Upper lobe of left lung (tissue), 6 donors: ENCODE measurements at regions not wholly inside any gene's neighbourhood (a gene's known extent, or its start where the extent isn't known, plus 50 kb on each side); places are given as distances from the start of the nearest gene placed in this dataset.
A peak's percentile ranks its signal among the peaks of the same experiment; 100 is the strongest.

Experiments used
- ATAC-seq, 2 donors: fragments of 200-7000 bp; cut with Tn5 transposase; one replicate each; pipeline ENCODE4 v1.9.1; 2022; ENCODE audit warnings: mild to moderate bottlenecking in 2 of 2, moderate library complexity in 2 of 2; ENCODE audit not compliant: low FRiP score in 2 of 2
- DNase-seq, 2 donors: peaks; one replicate each; pipeline ENCODE4 v3.0.0-alpha.2; 2019 to 2020
- H3K27ac ChIP-seq, 4 donors: fragments of 200-600 bp; sonication (generic); one replicate each; pipeline ENCODE4 v1.5.1; 2016 to 2019
- H3K27me3 ChIP-seq, 4 donors: fragments of 200-600 bp; sonication (generic); one replicate each; pipeline ENCODE4 v1.5.1; 2017 to 2019
- H3K36me3 ChIP-seq, 4 donors: fragments of 200-600 bp; sonication (generic); one replicate each; pipeline ENCODE4 v1.5.1; 2016 to 2019
- H3K4me1 ChIP-seq, 4 donors: fragments of 200-600 bp; sonication (generic); one replicate each; pipeline ENCODE4 v1.5.1; 2018 to 2019
- H3K4me3 ChIP-seq, 4 donors: fragments of 200-600 bp; sonication (generic); one replicate each; pipeline ENCODE4 v1.5.1; 2017 to 2019; ENCODE audit warnings: mild to moderate bottlenecking in 2 of 4, moderate library complexity in 1 of 4
- H3K9me3 ChIP-seq, 4 donors: fragments of 200-600 bp; sonication (generic); one replicate each; pipeline ENCODE4 v1.5.1; 2018 to 2019
- EP300 ChIP-seq, 4 donors: sonication (generic); formaldehyde crosslinking; IDR thresholded peaks; one replicate each; pipeline ENCODE4 v1.5.1; 2017; ENCODE audit warnings: antibody characterized with exemption in 4 of 4, control low read depth in 2 of 4
- POLR2A ChIP-seq, 4 donors: fragments of 450-650 bp; IDR thresholded peaks; one replicate each; pipeline ENCODE4 v1.5.1; 2016 to 2017; ENCODE audit warnings: antibody characterized with exemption in 4 of 4, mild to moderate bottlenecking in 2 of 4
- POLR2AphosphoS5 ChIP-seq, 2 donors: sonication (generic); formaldehyde crosslinking; IDR thresholded peaks; one replicate each; pipeline ENCODE4 v1.5.1; 2017; ENCODE audit warnings: antibody characterized with exemption in 2 of 2
- WGBS, 2 donors: methylation state at CpG; one replicate each; pipeline ENCODE4 v1.1.5; 2017 to 2018; 5-methylcytosine and 5-hydroxymethylcytosine counted together
- TF ChIP-seq, protein P1 (sequence below), 6 experiments: fragments of 450-650 bp in 4 of 6; fragments of 200-600 bp in 2 of 6; sonication (generic) in 2 of 6; IDR thresholded peaks; one replicate each; pipeline ENCODE4 v1.5.1; 2016 to 2019; ENCODE audit warnings: antibody characterized with exemption in 6 of 6
- donor health status: DM: no; HTN: no; CAD: no; lungs with moderate emphysema.
- donor health status: DM: no; HTN: yes; CAD: no; lungs with severe emphysema.

DNA sequence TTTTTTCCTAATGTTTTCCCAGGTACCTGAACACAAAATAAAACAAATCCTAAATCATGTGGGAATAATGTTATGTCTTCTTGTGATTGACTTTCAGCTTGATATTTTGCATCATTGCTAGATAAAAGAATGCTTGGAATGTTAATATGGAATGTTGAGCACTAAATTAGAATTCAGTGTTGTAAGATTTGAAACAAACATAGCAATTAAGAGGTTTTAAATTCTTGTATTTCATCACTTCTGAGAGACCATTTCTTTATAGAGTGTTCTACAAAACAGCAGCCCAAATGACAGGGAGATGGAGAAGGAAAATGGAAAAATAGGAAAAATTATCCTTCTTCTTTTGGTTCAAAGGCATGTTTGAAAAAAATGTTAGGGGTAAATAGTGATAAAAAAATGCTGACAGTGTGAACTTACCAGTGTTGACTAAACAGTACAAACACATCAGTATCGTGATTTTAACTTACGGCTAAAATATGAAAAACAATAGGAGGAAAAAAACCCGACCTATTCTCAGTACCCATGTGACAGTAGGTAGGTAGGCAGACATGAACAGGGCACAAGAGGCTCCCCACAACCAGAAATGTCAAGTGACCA, 102.6 kb upstream of the PDE5A start:
- Histone ChIP-seq H3K4me1 (peaks cover 5 to 27% (median 18%) of the 10 kb centered on the region in 4 donors), H3K4me3 (no peak overlapping the region), H3K27me3 (no peaks in the 10 kb centered on the region), H3K36me3 (no peaks in the 10 kb centered on the region), H3K9me3 (no peaks in the 10 kb centered on the region), H3K27ac (peak overlapping the region in 1 of 4 donors; percentile 24)
- 56 to 71% methylated on average over 3 of the region's 3 CpGs for WGBS, 2 donors
- ATAC-seq = no peak
- TF ChIP-seq, protein P1, sequence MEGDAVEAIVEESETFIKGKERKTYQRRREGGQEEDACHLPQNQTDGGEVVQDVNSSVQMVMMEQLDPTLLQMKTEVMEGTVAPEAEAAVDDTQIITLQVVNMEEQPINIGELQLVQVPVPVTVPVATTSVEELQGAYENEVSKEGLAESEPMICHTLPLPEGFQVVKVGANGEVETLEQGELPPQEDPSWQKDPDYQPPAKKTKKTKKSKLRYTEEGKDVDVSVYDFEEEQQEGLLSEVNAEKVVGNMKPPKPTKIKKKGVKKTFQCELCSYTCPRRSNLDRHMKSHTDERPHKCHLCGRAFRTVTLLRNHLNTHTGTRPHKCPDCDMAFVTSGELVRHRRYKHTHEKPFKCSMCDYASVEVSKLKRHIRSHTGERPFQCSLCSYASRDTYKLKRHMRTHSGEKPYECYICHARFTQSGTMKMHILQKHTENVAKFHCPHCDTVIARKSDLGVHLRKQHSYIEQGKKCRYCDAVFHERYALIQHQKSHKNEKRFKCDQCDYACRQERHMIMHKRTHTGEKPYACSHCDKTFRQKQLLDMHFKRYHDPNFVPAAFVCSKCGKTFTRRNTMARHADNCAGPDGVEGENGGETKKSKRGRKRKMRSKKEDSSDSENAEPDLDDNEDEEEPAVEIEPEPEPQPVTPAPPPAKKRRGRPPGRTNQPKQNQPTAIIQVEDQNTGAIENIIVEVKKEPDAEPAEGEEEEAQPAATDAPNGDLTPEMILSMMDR (IDR thresholded peaks at IDR 0.05) = no peak
- no peak for TF ChIP-seq POLR2AphosphoS5 (IDR thresholded peaks at IDR 0.05)
- no peak for DNase-seq

- H3K4me3 ChIP-seq = no peak overlapping the region
- H3K36me3 ChIP-seq = no peaks in the 10 kb centered on the region
- no peak for TF ChIP-seq POLR2AphosphoS5 (IDR thresholded peaks at IDR 0.05)
- no peak for TF ChIP-seq POLR2A (IDR thresholded peaks at IDR 0.05)
- TF ChIP-seq EP300 (IDR thresholded peaks at IDR 0.05) = no peak
- TF ChIP-seq, protein P1 (IDR thresholded peaks at IDR 0.05) = no peak
- peak overlapping the region in 1 of 4 donors; percentile 4 for H3K27ac ChIP-seq
- peaks cover 5 to 27% (median 21%) of the 10 kb centered on the region in 4 donors for H3K4me1 ChIP-seq
- no peaks in the 10 kb centered on the region for H3K9me3 ChIP-seq
- ATAC-seq = no peak
- no peak for DNase-seq
- no peaks in the 10 kb centered on the region for H3K27me3 ChIP-seq
- WGBS, 2 donors = 60 to 67% methylated on average over 1 of the region's 1 CpG
These were observed 102.0 kb upstream of the PDE5A start for GRCh38 chr4:119730671-119730950.

GRCh38 chr4:119729835-119730670, 101.4 kb upstream of the PDE5A start:
- ATAC-seq (no peak), DNase-seq (no peak)
- TF ChIP-seq, protein P1 (IDR thresholded peaks at IDR 0.05) = no peak
- TF ChIP-seq POLR2AphosphoS5 (IDR thresholded peaks at IDR 0.05) = peak in 1 of 2 donors; percentile 61
- TF ChIP-seq EP300 (IDR thresholded peaks at IDR 0.05) = no peak
- WGBS, 2 donors = 56 to 59% methylated on average over 6 of the region's 6 CpGs
- H3K4me1 ChIP-seq = peaks cover 5 to 27% (median 20%) of the 10 kb centered on the region in 4 donors
- H3K27me3 ChIP-seq = no peaks in the 10 kb centered on the region
- no peaks in the 10 kb centered on the region for H3K9me3 ChIP-seq
- H3K27ac ChIP-seq = peak overlapping the region in 3 of 4 donors; percentile 4 to 67 (median 9)
- no peaks in the 10 kb centered on the region for H3K36me3 ChIP-seq
- no peak overlapping the region for H3K4me3 ChIP-seq

DNA sequence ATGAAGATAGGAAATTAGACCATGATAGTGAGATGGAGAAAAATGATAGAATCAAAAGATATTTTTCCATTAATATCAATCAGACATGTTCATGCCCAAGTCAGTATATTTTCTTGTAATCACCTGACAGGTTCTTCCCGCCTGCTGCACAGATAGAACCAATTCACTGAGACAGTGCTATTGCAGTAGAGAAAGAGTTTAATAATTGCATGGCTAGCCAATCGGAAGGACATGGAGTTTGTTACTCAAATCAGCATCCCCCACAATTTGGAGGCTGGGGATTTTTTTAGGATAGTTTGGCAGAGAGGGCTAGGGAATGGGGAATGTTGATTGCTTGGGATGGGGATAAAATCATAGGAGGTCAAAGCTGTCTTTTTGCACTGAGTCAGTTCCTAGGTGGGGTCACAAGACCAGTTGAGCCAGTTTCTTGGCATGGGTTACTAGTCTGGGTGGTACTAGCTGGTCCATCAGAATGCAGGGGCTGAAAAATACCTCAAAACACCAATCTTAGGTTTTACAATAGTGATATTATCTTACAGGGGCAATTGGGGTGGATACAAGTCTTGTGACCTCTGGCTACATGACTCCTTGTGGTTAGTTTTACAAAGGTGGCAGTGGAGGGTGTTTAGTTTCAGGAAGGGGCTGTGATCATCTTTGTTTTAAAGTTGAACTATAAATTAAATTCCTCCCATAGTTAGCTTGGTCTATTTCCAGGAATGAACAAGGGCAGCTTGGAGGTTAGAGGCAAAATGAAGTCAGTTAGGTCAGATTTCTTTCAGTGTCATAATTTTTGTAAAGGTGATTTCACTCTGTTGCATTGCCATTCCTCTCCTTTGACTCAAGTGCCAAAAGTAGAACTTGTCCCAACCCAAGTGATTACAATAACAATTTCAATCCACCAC, 100.3 kb upstream of the PDE5A start:
- no peaks in the 10 kb centered on the region for H3K36me3 ChIP-seq
- peak overlapping the region in 3 of 4 donors; percentile 9 to 67 (median 22) for H3K27ac ChIP-seq
- H3K4me1 ChIP-seq = peaks cover 5 to 24% (median 19%) of the 10 kb centered on the region in 4 donors
- H3K4me3 ChIP-seq = no peak overlapping the region
- WGBS, 2 donors = 95 to 98% methylated on average over 2 of the region's 2 CpGs
- H3K27me3 ChIP-seq = no peaks in the 10 kb centered on the region
- no peak for TF ChIP-seq POLR2AphosphoS5 (IDR thresholded peaks at IDR 0.05)
- TF ChIP-seq EP300 (IDR thresholded peaks at IDR 0.05) = no peak
- TF ChIP-seq, protein P1 (IDR thresholded peaks at IDR 0.05) = no peak
- TF ChIP-seq POLR2A (IDR thresholded peaks at IDR 0.05) = no peak
- DNase-seq = no peak
- ATAC-seq = no peak
- no peaks in the 10 kb centered on the region for H3K9me3 ChIP-seq
